GM19455 (cell line): ENCODE measurements at regions not wholly inside any gene's neighbourhood (a gene's known extent, or its start where the extent isn't known, plus 50 kb on each side); places are given as distances from the start of the nearest gene placed in this dataset.
"Not testable (repeated sequence)": the region's sequence is repeated elsewhere in the genome, so short reads cannot be mapped to it uniquely, and the experiment has no call there.

Source experiments
- ATAC-seq: cut with Tn5 transposase; IDR thresholded peaks from one replicate; pipeline ENCODE4 v1.9.1; 2021; ENCODE audit not compliant: unreplicated experiment

DNA sequence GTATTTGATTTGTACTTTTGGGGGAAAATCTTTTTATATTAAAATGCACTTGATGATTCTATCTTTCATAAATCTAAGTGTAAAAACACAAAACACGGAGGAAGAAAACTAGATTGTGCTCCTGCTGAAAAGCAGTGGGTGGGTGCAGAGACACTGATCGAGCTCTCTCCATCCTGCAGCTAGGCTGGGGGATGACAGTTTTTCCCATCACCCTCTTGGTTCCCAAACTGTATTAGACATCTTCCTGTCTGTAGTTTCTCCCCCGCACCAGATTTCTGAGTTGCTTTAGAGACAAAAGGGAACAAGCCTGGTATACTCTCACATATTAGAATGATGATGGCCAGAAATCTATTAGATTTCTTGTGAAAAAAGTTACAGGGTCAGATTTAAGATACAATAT, 99.6 kb downstream of the FAM114A2 start:
- no peak for ATAC-seq

DNA sequence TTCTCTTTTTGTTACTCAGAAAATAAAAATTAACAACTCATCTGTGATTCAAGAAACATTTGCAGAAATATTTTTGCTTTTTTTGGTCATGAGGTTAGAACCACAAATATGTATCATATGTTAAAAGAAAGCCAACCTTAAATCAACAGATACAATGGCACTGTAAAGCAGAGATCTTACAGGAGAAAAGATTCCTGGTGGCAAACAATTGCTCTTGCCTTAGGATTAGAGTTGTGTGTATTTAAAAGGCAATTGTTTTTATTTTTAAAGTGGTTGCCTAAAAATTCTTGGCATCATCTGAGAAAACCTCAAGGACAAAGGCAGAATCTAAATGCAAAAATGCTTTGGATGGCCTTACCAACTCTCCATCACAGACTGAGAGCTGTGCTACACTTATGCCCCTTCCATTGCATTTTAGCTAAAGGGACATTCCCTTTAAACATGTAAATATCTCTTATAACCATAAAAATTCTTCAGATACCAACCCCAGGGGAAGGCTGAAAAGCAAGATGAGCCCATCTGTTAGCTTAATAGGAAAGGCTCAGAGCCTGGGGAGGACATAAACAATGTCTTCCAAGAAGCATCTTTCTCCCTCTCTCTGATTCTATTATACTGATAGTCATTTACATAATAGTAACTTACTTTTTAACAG, 100.4 kb downstream of the FAM114A2 start:
- ATAC-seq, result no peak

DNA sequence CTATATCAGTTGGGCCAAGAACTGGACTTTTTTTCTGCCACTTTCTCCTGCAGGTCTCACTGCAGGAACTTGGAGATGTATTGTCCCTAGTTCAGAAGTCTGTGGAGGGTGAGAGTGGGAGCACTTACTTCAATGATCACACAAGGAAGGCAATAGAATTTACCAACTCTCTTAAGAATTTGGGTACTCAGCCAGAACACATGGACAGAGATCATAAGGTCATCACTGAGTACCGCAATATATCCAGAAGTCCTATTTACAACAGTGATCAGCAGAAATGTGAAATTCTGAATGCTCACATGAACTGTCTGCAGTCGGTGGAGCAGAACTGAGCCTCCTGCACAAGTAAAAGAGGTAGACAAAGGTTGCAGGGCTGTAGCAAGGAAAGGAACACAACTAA, 101.0 kb downstream of the FAM114A2 start:
- ATAC-seq, result no peak

DNA sequence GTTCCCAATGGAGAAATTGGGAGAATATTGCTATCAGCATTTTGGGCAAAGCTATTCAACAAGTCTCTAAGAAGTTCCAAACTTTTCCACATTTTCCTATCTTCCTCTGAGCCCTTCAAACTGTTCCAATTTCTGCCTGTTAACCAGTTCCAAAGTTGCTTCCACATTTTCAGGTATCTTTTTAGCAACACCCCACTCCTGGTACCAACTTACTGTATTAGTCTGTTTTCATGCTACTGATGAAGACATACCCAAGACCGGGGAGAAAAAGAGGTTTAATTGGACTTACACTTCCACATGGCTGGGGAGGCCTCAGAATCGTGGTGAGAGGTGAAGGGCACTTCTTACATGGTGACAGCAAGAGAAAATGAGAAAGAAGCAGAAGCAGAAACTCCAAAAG, 103.6 kb downstream of the FAM114A2 start:
- ATAC-seq, result not testable (repeated sequence)

DNA sequence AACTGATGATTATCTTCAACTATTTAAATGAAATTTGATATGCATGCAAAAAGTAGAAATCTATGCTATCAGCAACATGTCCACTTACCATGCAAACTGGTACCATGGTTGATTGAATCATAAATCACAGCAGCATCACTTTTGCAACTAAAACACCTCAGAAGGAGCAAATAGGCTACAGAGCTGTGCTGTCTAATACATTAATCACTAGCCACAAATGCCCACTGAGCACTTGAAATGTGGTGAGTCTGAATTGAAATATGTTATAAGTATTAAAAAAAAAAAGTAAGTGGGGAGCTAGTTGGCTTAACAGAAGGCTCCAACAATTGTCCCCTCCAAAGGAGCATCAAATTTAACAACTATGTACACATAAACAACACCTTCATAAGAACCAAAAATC, 112.5 kb downstream of the FAM114A2 start:
- ATAC-seq, result no peak

GRCh38 chr5:153919161-153919560, 119.5 kb downstream of the FAM114A2 start:
- ATAC-seq, result no peak

DNA sequence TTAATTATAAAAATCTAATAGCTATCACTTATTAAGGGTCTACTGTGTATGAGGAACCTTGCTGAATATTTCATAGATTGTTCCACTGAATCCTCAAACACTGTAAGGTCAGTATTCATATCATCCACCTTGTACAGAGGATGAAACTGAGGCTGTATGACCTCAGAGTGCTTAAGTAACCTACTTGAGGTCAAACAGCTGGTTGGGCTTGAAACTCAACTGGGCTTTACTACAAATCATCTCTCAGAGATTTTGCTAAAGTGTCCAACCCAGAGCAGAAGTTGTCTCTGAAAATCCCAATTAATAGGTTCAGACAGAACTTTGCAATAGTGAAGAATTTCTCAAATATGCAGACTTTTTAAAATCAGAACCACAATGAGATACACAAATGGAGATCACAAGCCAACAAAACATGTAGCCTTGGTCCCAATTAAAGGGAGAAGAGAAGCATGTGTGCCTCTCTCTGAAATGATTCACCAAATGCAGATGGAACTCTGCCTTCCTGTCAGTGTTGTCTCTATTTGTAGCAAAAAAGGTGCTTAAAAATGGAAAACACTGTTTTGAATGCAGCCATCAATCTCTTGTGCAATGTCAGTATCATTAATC, 131.4 kb downstream of the FAM114A2 start:
- ATAC-seq, result no peak

DNA sequence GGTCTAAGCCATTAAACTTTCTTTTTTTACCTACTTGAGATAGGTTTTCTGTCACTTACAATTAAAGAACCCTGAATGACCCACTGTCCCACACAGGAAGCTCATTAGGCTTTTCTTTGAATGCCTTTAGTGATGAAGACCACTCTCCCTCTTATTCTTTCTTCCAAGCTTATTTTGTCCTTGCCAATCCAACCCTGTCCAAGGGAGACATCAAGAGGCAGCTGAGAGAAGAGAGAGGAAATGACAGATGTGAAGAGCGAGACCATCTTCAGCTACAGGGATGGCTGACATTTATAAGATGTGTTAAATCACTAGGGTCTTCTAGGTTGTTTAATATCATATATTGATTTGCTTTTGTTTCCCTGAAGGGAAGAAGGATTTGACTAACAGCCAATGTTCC, 133.5 kb downstream of the FAM114A2 start:
- ATAC-seq, result no peak

DNA sequence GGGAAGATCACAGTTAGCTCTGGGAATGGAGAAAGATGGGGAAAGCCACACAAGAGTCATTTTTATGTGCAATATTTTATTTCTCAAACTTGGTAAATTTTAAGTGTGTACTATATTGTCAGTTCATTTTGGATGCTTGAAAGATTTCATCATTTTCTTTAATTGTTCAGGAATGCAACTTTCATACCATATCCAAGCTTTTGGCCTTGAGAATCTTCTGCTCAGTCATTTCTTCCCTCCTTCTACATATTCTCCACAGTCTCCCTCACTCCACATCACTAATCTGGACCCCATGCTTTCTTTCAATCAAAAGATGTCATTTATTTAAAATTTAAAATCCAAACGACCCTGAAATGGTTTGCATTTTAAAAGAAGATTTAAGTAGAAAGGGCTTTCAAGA, 135.4 kb downstream of the FAM114A2 start:
- no peak for ATAC-seq

DNA sequence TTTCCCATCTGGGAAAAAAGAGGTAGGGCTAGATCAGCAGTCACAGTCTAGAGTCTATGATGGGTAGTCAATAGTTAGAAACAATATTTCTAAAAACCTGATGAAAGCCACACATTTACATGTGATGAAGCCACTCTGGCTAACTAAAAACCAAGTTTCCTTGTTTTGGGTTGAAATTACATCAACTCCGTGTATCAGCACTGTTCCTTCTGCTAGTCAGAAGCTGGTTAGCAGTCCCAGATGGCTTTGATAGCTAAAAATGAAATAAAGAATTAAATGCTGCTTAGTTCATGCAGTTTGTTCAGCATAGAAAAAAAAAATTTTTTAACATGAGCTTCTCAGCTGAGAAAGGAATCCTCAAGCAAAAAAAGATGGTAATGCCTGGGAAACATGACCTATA, 136.7 kb downstream of the FAM114A2 start:
- ATAC-seq, result no peak

- ATAC-seq, result no peak
Measured at GRCh38 chr5:153901449-153901848, 137.3 kb downstream of the FAM114A2 start.

DNA sequence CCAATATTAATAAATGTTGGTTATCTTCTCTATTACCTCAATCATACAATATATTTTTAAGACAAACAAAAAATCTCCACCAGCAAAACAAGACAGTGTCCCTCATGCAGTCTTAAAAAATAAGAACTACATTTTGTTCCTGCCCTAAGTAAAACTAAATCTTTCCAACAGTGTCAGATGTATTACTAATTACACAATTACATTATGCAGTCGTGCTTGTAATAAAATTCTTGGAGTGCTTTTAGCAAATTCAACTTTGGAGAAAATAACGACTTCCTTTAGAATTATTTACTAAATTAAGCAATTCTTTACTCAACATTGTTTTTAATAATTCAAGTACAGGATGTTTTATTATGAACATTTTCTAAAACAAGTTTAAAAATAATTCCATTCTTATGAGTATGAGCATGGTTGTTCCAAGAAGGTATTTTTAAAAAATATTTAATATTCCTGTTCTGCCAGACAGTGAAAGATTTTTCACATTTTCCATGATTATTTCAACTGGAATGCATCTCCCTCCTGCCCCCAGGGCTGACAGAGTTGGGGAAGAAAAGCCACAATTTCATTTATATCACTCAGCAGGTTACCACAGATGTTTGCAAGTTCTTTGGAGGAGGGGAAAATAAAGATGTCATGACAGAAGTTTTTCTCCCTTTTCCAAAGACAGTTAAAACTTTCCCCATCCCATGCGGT, 137.9 kb downstream of the FAM114A2 start:
- no peak for ATAC-seq

GRCh38 chr5:153899746-153900145, 139.0 kb downstream of the FAM114A2 start:
- ATAC-seq, result no peak

DNA sequence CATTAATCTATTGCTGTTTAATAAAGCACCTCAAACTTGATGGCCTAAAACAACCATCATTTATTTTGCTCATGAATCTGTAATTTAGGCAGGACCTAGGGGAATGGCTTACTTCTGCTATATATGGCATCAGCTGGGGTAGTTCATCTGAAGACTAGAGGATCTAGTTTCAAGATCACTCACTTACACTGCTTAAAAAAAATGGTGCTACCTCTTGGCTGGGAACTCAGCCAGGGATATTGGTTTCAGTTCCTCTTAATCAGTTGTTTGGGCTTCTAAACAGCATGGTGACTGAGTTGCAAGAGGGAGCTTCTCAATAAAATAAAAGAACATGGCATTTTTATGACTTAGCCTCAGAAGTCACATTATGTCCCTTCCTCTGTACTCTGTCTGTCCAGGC, 142.0 kb downstream of the FAM114A2 start:
- ATAC-seq, result peak; percentile 87

DNA sequence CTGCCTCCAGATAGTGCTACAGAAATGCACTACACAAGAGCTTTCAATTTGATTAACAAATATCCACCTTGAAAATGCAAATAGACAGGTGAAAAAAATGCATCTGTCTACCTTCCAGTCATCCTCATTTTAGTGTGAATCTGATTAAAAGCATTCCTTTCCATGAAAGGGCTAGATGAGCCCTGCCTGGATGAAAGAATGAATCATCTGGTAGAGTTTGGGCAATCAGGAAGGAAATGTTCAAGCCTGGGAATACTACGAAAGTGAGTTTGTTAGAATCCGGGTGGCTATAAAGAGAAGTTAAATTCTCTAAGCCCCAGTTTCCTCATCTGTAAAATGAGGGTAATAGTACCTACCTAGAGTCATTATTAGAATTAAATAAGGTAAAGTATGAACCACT, 142.6 kb downstream of the FAM114A2 start:
- ATAC-seq, result no peak

DNA sequence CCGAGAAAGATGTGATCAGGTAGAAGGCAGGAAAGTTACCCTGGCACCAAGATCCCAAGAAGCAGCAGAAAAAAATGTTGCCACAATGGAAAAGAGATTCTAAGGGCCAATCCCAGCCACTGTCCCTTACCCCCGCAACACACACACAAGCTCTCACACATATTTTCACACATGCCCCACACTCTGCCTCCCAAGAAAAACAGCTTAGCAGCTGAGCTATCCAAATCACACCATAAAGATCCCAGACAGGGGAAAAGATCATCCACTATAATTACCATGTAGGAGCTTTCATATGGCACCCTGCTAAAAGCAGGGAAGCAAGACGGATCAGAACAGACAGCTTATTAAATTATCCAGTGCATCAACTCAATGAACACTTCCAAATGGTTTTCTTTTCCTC, 143.4 kb downstream of the FAM114A2 start:
- no peak for ATAC-seq

DNA sequence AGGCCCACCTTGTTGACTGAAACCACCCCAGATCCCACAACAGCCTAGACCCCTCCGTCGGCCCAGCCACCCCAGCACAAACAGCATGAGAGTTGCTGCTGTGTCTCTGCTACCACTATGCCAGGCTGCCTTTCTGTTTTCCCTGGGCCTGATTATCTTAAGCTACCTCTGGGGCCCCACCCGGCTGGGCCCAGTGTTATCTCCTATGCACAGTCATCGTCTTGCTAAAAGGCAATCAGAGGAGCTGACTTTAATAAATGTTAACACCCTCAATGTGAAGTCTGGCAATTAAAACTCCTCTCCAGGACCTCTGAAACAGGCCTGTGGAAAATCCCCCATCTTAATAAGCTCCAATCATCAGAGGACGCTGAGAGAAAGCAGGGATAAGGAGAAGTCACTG, 144.9 kb downstream of the FAM114A2 start:
- no peak for ATAC-seq

- no peak for ATAC-seq
Measured at GRCh38 chr5:153891394-153891793, 147.3 kb downstream of the FAM114A2 start.

DNA sequence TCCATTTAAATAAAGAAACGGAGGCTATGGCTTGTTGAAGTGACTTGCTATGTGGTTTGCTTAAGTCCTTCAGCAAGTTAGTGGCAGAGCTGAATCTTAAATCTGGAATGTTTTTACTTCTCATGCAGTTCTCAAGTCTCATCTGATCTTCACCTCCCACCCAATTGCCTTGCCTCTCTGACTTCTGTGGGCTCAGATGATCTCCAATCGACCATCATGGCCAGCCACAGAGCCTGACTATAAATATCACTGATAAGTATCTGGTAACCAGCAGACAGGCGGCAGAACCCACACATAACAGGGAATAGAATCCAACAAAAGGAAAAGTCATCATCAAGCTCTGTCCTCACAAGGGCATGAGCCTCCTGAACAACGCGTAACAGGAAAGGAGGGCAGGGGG, 149.9 kb downstream of the FAM114A2 start:
- no peak for ATAC-seq

- no peak for ATAC-seq
Measured at GRCh38 chr5:153885141-153885540, 153.6 kb downstream of the FAM114A2 start.

GRCh38 chr5:153884612-153884957, 154.1 kb downstream of the FAM114A2 start:
- ATAC-seq, result no peak

- ATAC-seq, result no peak
Measured at GRCh38 chr5:153883854-153884611, 154.7 kb downstream of the FAM114A2 start.
